ENCODE measurements at regions not wholly inside any gene's neighbourhood (a gene's known extent, or its start where the extent isn't known, plus 50 kb on each side); places are given as distances from the start of the nearest gene placed in this dataset.

DNA sequence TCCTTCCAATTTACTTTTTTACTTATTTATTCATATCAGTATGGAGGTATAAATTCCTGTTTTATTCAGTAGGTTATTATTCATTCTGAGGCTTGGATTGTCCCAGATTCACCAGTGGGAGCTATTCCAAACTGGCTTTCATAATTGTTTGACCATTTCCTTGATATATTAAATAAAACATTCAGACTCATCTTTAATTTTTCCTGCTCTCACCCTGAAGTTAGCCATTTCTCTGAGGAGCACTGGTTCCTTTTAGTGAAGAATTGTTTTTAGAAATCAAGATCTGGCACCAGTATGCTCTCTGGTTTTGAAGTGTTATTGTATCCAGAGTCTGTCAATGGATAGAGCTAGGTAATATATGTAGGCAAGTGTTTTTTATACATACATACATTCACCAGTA, 66.9 kb upstream of the DCBLD2 start:
- no peak overlapping the region for H2AFZ ChIP-seq (ENCODE audit: low read length)
- no peaks in the 10 kb centered on the region for H3K9me2 ChIP-seq (replicated peaks; ENCODE audit: low read depth, low read length)
- H3K9ac ChIP-seq (ENCODE audit: low read depth, low read length, poor library complexity, severe bottlenecking) = no peak overlapping the region
- no peaks in the 10 kb centered on the region for H3K4me1 ChIP-seq (ENCODE audit: insufficient read depth, low read length, poor library complexity, severe bottlenecking)
- no peak overlapping the region for H3K4me3 ChIP-seq (ENCODE audit: low read length, poor library complexity, severe bottlenecking)
- TF ChIP-seq, protein P1, sequence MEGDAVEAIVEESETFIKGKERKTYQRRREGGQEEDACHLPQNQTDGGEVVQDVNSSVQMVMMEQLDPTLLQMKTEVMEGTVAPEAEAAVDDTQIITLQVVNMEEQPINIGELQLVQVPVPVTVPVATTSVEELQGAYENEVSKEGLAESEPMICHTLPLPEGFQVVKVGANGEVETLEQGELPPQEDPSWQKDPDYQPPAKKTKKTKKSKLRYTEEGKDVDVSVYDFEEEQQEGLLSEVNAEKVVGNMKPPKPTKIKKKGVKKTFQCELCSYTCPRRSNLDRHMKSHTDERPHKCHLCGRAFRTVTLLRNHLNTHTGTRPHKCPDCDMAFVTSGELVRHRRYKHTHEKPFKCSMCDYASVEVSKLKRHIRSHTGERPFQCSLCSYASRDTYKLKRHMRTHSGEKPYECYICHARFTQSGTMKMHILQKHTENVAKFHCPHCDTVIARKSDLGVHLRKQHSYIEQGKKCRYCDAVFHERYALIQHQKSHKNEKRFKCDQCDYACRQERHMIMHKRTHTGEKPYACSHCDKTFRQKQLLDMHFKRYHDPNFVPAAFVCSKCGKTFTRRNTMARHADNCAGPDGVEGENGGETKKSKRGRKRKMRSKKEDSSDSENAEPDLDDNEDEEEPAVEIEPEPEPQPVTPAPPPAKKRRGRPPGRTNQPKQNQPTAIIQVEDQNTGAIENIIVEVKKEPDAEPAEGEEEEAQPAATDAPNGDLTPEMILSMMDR (conservative IDR thresholded peaks at IDR 0.05; ENCODE audit: low read length) = no peak
- no peak for TF ChIP-seq EZH2phosphoT487 (IDR thresholded peaks at IDR 0.05; ENCODE audit: borderline replicate concordance)
- H3K36me3 ChIP-seq (ENCODE audit: insufficient read depth, low read length) = no peaks in the 10 kb centered on the region
- no peaks in the 10 kb centered on the region for H3K79me2 ChIP-seq (ENCODE audit: insufficient read depth, low read length)
- H3K27me3 ChIP-seq (ENCODE audit: insufficient read depth, low read length, poor library complexity, severe bottlenecking) = no peaks in the 10 kb centered on the region
- no peaks in the 10 kb centered on the region for H3K9me3 ChIP-seq (ENCODE audit: insufficient read depth, low read depth, low read length)
- H3K4me2 ChIP-seq (ENCODE audit: low read depth, low read length, poor library complexity, severe bottlenecking) = no peak overlapping the region
- no peaks in the 10 kb centered on the region for H3F3A ChIP-seq (ENCODE audit: low read depth)
- H4K20me1 ChIP-seq (ENCODE audit: insufficient read depth, low read length, poor library complexity, severe bottlenecking) = no peaks in the 10 kb centered on the region

DNA sequence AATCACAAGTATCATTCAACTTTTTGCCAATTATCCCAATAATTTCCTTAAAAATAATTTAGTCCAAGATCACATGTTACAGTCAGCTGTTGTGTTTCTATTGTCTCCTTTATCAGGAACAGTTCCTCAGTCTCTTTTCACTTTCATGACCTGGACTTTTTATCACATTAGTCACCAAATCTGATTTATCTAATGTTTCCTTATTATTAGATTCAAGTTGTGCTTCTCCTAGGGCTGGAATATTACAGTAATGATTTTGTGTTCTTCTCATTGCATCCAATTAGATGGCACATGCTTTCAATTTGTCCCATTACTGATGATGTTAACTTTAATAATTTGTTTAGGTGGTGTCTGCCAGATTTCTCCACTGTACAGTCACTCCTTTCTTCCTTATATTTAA, 66.3 kb upstream of the DCBLD2 start:
- no peaks in the 10 kb centered on the region for H3K9me3 ChIP-seq (ENCODE audit: insufficient read depth, low read depth, low read length)
- H3K4me2 ChIP-seq (ENCODE audit: low read depth, low read length, poor library complexity, severe bottlenecking) = no peak overlapping the region
- no peaks in the 10 kb centered on the region for H3K79me2 ChIP-seq (ENCODE audit: insufficient read depth, low read length)
- H2AFZ ChIP-seq (ENCODE audit: low read length) = no peak overlapping the region
- H3F3A ChIP-seq (ENCODE audit: low read depth) = no peaks in the 10 kb centered on the region
- H3K9ac ChIP-seq (ENCODE audit: low read depth, low read length, poor library complexity, severe bottlenecking) = no peak overlapping the region
- no peaks in the 10 kb centered on the region for H3K9me2 ChIP-seq (replicated peaks; ENCODE audit: low read depth, low read length)
- no peak for TF ChIP-seq EZH2phosphoT487 (IDR thresholded peaks at IDR 0.05; ENCODE audit: borderline replicate concordance)
- TF ChIP-seq, protein P1 (conservative IDR thresholded peaks at IDR 0.05; ENCODE audit: low read length) = no peak
- no peaks in the 10 kb centered on the region for H3K27me3 ChIP-seq (ENCODE audit: insufficient read depth, low read length, poor library complexity, severe bottlenecking)
- no peaks in the 10 kb centered on the region for H3K4me1 ChIP-seq (ENCODE audit: insufficient read depth, low read length, poor library complexity, severe bottlenecking)
- no peaks in the 10 kb centered on the region for H4K20me1 ChIP-seq (ENCODE audit: insufficient read depth, low read length, poor library complexity, severe bottlenecking)
- no peak overlapping the region for H3K4me3 ChIP-seq (ENCODE audit: low read length, poor library complexity, severe bottlenecking)
- no peaks in the 10 kb centered on the region for H3K36me3 ChIP-seq (ENCODE audit: insufficient read depth, low read length)

- H3K4me2 ChIP-seq (ENCODE audit: low read depth, low read length, poor library complexity, severe bottlenecking) = no peak overlapping the region
- H3K27me3 ChIP-seq (ENCODE audit: insufficient read depth, low read length, poor library complexity, severe bottlenecking) = no peaks in the 10 kb centered on the region
- no peaks in the 10 kb centered on the region for H4K20me1 ChIP-seq (ENCODE audit: insufficient read depth, low read length, poor library complexity, severe bottlenecking)
- no peaks in the 10 kb centered on the region for H3K9me2 ChIP-seq (replicated peaks; ENCODE audit: low read depth, low read length)
- no peaks in the 10 kb centered on the region for H3F3A ChIP-seq (ENCODE audit: low read depth)
- no peak overlapping the region for H3K4me3 ChIP-seq (ENCODE audit: low read length, poor library complexity, severe bottlenecking)
- no peaks in the 10 kb centered on the region for H3K9me3 ChIP-seq (ENCODE audit: insufficient read depth, low read depth, low read length)
- no peak overlapping the region for H2AFZ ChIP-seq (ENCODE audit: low read length)
- no peaks in the 10 kb centered on the region for H3K36me3 ChIP-seq (ENCODE audit: insufficient read depth, low read length)
- TF ChIP-seq, protein P1 (conservative IDR thresholded peaks at IDR 0.05; ENCODE audit: low read length) = no peak
- TF ChIP-seq EZH2phosphoT487 (IDR thresholded peaks at IDR 0.05; ENCODE audit: borderline replicate concordance) = no peak
- no peaks in the 10 kb centered on the region for H3K79me2 ChIP-seq (ENCODE audit: insufficient read depth, low read length)
- H3K9ac ChIP-seq (ENCODE audit: low read depth, low read length, poor library complexity, severe bottlenecking) = no peak overlapping the region
- no peaks in the 10 kb centered on the region for H3K4me1 ChIP-seq (ENCODE audit: insufficient read depth, low read length, poor library complexity, severe bottlenecking)
Observed at GRCh38 chr3:98966862-98967546, 65.5 kb upstream of the DCBLD2 start.
